ENCODE measurements at regions not wholly inside any gene's neighbourhood (a gene's known extent, or its start where the extent isn't known, plus 50 kb on each side); places are given as distances from the start of the nearest gene placed in this dataset.

GRCh38 chr11:95461858-95462257, 230.9 kb upstream of the SESN3 start:
- no peak for TF ChIP-seq TAF1 (IDR thresholded peaks at IDR 0.05; ENCODE audit: borderline replicate concordance, insufficient read depth, low read length)
- TF ChIP-seq, protein P1, sequence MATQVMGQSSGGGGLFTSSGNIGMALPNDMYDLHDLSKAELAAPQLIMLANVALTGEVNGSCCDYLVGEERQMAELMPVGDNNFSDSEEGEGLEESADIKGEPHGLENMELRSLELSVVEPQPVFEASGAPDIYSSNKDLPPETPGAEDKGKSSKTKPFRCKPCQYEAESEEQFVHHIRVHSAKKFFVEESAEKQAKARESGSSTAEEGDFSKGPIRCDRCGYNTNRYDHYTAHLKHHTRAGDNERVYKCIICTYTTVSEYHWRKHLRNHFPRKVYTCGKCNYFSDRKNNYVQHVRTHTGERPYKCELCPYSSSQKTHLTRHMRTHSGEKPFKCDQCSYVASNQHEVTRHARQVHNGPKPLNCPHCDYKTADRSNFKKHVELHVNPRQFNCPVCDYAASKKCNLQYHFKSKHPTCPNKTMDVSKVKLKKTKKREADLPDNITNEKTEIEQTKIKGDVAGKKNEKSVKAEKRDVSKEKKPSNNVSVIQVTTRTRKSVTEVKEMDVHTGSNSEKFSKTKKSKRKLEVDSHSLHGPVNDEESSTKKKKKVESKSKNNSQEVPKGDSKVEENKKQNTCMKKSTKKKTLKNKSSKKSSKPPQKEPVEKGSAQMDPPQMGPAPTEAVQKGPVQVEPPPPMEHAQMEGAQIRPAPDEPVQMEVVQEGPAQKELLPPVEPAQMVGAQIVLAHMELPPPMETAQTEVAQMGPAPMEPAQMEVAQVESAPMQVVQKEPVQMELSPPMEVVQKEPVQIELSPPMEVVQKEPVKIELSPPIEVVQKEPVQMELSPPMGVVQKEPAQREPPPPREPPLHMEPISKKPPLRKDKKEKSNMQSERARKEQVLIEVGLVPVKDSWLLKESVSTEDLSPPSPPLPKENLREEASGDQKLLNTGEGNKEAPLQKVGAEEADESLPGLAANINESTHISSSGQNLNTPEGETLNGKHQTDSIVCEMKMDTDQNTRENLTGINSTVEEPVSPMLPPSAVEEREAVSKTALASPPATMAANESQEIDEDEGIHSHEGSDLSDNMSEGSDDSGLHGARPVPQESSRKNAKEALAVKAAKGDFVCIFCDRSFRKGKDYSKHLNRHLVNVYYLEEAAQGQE (IDR thresholded peaks at IDR 0.05; ENCODE audit: insufficient read depth in 1 of 2, low read depth in 2 of 2, low read length in 2 of 2): no peak
